COLO668 (cell line): ENCODE measurements at regions not wholly inside any gene's neighbourhood (a gene's known extent, or its start where the extent isn't known, plus 50 kb on each side); places are given as distances from the start of the nearest gene placed in this dataset.

Experiments
- DNase-seq: peaks from one replicate; lab custom pipeline; 2025; ENCODE audit not compliant: unreplicated experiment; lab: John Stamatoyannopoulos, UW

DNA sequence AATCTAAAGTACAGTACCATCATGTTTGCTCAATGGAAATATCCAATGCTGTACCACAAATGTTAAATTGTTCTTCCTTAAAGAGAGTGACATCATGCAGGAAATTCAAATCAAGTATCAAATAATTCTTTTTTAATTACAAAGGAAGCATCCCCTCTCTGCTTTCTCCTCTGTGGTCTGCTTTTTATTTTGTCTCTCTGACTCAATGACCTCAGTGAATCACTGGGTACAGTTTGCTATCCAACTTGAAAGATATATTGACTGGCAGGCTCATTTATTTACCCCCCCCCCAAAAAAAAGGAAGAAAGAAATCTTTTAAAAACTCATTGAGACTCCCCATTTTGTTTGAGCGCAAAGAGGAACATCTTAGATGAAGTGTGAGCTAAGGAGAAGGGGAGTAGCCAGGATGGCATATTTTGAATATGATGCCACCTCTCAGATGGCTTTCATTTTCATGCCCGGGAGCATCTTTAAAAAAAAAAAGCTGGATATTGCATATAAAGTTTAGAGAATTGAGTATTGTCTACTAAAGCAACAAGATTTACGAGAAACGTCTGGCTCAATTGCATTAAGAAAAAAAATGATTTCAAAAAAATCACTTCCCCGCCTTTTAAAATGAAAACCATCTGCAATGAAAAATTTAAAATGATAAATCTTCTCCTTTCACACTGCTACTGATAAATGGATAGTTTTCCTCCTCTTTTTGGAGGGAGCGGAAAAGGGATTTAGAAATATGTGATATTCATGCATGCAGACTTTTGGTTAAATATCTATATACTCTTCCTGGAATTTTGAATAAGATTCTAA is 307.1 kb upstream of the DPH6 start:
- DNase-seq, result no peak

DNA sequence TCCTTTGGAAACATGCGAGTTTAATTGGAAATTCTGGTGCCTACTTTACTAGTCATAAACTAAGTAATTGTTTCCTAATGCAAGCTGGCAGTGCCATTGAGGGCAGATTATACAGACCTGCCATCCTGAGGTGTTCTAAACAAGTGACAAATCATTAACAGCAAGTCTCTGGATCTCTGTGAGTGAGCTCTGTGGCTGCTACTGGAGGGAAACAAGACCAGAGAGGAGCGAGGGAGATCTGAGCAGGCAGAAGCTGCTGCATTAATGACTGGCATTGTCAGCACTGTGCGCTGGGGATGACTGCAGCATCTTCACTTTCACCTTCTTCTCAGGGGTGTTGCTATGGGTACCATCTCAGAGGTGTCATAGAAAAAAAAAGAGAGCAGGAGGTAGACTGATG is 308.4 kb upstream of the DPH6 start:
- no peak for DNase-seq

DNA sequence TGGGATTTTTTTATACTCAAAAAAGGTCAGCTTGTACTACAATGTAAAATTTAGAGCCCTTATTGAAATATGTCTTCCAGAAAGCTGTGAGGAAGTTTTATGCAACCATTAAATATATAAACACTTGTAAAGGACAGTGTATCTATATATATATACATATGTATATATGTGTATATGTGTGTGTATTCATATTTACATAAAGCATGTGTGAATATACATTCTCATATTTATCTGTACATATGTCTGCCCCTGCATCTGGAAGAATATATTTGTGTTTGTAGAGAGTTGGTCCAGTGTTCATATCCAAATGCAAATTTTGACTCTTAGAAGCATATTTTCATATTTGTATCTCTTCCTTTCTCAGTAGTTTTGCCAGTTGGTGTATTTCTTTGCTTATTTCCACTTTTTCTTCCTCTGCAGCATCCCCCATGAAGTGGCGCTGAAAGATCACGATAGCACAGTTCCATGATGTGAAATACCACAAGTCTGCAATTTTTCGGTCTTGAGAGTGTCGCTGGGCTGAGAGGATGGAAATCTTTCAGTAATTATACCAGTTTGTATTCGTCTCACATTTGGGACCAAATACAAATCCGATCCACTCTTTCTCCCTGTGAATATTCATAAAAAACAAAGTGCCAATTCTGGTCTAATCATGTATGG is 311.7 kb upstream of the DPH6 start:
- DNase-seq, result no peak

DNA sequence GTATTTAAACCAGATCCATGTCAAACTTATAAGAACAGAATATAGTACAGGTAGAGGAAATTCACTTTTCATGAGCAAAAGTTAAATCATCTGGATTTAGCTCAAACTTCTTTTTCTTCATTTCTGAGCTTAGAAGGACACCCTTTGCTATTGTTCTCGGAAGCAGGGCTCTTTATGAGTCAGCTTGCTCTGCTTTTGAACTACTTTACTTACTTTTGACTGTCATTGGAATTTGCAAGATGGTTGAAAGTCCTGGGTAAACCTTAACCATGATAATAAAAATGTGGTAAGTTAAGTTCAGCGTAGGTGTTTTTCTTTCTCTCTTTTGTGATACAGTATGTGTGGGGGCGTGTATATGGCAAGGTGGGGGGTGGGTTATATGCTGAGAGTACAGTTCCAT is 312.7 kb upstream of the DPH6 start:
- DNase-seq, result no peak

DNA sequence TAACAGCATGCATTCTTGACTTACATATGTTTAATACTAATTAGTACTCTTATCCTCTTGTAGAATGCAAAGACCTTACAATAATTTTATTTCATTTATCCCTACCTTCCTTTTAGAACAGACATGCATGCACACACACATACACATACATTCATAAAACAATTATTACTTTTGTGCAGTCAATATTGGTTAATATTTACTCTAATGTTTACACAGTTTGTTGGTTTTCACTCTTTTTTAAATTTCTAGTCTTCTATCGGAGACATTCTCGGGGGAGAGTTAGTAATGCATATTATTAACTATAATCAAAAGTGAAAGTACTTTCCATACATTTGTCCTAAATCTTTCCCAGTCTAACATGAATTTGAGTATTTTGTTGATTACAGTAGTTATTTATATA is 317.7 kb upstream of the DPH6 start:
- no peak for DNase-seq

DNA sequence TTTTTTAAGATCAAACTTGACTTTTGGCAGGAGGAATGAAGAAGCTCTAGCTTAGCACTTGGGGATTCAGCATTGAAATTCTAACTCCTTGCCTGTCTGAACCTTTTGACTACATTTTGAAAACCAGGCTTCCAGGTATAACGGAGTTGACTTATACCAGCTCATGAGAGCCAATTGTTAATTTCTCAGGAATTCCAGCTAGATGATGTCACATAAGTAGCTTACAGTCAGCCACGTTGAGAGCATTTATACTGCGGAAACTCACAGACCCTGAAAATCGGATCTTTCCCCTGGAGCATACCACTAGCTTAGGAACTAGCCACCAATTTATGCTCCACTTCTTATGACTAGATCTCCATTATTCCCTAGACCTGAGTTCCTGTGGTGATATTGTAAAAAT is 321.4 kb upstream of the DPH6 start:
- no peak for DNase-seq

DNA sequence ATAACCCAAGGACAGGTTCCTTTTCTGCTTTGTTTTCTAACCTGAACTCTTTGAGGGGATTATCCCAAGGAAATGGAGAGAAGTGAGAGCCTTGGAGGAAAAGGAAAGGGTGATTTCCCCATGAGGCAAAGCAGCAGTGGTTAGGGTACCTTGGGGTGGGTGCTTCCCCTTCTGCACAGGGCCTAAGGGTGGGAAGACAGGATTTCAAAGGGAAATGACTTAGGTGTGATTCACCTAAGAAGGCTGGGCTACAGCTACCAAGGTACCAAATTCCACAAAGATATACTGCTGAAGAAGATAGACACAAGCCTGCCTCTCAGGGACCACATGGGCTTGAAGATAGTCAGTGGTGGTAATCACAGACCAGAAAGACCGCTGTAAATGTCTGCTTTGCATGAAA is 325.3 kb upstream of the DPH6 start:
- no peak for DNase-seq

DNA sequence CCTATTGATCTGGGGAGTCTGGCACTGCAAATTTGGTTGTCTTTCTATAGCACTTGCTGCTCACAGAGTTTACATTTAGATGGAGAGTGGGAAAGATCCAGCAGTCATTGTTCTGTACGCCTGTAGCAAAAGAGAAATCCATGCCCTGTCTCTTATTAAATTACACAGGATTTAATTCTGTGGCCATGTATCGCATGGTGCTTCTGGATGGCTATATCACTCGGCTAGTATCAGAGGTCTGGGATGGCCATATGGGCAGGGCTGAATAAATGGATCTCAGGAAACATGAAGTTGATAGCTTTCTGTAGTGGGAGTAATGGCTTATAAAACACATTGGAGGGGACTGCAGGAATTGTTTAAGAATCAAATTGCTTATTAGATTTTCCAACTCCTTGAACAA is 325.8 kb upstream of the DPH6 start:
- no peak for DNase-seq

DNA sequence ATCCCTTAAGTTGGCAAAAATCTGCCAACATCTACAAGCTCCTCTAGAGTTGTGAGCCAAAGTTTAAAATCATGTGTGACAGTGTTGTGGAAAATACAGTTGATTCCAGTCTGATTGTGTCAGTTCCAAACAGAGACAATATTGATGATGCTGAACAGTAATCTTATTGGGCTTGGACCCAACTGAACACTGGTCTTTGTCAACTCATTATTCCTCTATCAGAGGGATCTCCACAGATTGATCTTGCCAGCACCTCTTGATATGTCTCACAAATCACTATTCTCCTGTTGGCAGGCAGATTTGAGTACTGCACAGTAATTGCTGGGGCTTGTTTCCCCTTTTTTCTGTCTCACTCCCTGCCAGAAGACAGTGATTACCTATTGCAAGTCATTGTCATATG is 326.6 kb upstream of the DPH6 start:
- DNase-seq, result no peak

DNA sequence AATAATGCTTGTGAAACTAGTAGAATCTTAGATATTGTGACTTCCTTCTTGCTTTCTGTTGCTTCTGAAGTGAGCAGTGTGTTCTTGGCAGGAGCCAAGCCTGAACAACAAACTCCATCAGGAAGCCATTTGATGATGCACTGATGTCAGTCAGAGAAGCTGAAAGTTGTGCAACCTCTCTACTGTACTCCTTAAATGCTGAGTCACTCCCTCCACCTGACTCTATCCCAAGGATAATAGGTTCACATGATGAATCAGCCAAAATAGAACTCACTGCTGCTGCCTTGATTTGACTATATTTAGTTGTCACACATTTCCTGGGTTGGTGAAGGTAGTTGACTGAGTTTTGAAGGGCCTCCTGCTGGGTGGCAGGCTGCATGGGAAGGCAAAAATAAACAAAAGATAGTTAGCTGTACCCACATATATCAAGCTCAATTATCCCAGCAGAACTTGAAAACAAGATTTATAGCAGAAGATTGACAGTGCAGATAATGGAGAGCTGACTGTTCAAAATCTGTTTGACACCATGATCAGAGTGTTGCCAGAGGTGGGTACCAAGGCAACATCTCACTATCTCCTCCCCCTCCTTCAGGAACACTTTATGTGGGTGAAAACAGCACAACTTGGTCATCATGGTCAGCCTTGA is 328.4 kb upstream of the DPH6 start:
- peak; percentile 18 for DNase-seq

DNA sequence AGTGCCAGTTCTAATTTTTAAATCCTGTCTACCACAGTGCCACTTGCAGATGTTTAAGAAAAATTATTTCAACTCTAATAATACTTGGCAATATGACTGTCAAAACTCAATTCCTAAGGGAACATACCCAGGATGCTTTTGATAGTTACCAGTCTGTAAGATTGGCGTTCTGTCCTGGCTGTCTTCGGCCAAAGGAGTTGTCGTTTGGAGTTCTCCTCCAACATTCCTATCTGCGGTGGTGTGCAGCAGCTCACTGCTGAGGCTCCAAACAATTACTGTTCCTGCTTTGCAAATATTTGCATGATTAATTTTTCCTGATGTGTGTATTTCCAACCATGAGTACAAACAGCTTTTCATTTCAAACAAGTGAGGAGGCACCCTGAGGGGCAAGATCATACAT is 330.8 kb upstream of the DPH6 start:
- DNase-seq, result no peak

DNA sequence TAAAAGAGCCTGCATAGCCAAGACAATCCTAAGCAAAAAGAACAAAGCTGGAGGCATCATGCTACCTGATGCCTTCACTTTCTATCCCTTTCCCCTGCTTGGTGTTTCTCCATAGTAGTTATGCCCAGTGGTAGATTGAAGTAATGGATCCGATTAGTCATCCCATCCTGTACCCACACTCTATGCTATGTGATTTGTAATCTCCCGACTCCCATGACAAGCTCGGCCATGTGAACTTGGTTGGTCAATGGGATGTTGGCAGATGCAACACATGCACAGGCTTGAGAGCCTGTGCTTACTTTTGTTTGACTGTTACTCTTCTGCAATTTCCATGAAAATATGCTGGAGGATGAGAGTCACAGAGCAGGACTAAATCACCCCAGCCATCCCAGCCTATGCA is 334.9 kb upstream of the DPH6 start:
- no peak for DNase-seq

DNA sequence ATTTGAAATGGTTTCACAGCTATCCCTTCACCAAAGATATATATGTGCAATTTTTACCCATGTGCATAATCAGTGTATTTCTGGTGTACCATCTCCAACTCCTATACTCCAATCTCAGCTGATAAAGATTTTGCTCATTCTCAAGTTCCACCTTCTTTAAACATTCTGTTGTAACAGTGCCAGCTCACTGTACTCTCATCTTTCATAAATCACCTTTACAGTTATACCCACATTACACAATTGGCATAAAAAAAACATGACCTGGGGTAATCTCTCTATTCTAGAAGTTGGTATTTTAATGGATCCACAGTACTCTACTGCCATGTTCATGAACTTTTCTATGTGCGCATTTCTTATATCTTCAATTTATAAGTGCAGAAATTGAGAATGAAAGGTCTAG is 339.9 kb upstream of the DPH6 start:
- no peak for DNase-seq

DNA sequence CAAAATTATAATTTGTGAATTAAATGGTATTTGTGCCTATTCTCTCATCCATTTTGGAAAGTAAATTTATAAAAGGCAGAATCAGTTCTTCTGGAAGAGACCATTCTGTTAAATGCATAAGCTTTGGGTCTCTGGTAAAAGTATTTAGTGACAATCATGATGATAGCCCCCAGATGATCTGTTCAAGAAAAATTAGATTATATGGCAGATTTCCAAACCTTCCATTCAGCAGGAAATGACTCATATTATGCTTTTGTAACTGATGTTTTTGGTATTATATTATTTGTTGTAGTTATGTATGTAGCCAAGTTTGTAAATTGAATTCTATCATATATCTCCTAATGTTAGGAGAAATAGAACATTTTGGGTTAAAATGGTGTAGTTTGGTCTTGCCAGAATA is 340.8 kb upstream of the DPH6 start:
- DNase-seq, result no peak

DNA sequence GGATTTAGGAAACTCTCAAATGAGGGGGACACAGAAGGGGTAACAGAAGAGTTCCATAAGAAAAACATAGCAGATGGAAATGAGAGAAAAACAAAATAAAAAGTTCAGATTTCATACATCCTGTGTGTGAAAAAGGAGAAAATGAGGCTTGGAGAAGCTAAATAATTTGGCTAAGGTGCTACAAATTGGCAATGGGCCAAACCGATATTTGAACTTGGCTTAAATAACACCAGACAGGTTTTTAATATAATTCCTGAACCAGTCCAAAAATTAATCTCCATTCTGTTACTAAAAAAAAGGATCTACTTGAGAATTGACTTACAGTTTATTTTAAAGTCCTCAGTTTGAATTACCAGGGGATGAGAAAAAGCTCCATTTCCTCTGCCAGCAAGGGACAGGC is 342.9 kb upstream of the DPH6 start:
- no peak for DNase-seq

DNA sequence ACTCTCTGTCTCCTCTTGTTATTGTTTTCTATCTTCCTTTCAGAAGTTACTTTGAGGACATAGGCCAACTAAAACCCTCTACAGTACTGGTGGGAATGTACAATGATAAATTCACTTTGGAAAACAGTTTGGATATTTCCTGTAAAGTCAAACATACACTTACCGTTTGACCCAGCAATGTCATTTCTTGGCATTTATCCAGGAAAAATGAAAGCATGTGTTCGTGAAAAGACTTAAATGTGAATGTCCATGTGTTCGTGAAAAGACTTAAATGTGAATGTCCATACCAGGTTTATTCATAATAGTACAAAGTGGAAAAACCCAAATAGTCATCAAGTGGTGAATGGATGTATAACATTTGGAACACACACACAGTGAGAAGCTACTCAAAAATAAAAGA is 361.5 kb upstream of the DPH6 start:
- no peak for DNase-seq

DNA sequence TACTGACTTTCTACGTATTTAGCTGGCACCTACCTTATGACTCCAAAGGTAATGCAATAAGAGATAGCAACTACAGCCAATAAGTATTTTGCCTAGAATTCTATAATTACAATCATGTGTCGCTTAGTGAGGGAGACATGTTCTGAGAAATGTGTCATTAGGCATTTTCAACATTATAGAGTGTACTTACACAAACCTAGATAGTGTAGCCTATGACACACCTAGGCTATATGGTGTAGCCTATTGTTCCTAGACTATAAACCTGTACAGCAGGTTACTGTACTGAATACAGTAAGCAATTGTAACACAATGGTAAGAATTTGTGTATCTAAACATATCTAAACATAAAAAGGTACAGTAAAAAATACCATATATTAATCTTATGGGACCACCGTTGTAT is 363.4 kb upstream of the DPH6 start:
- DNase-seq, result no peak

DNA sequence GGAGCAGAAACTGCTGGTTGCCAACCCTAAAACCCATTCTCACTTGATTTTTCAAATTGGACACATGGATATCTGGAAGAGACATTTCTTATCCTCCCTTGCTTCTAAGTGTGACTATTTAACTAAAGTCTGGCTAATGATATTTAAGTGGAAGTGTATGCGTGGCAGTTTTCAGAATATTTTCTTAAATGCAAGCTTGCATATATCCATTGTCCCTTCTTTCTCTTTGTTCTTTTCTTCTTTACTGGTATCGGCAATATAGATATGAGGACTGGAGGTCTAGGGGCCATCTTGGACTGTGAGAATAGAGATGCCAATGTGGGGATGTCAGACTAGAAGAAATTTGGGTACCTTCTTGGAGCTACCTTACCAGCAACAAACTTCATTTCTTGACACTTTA is 364.3 kb upstream of the DPH6 start:
- DNase-seq, result no peak

DNA sequence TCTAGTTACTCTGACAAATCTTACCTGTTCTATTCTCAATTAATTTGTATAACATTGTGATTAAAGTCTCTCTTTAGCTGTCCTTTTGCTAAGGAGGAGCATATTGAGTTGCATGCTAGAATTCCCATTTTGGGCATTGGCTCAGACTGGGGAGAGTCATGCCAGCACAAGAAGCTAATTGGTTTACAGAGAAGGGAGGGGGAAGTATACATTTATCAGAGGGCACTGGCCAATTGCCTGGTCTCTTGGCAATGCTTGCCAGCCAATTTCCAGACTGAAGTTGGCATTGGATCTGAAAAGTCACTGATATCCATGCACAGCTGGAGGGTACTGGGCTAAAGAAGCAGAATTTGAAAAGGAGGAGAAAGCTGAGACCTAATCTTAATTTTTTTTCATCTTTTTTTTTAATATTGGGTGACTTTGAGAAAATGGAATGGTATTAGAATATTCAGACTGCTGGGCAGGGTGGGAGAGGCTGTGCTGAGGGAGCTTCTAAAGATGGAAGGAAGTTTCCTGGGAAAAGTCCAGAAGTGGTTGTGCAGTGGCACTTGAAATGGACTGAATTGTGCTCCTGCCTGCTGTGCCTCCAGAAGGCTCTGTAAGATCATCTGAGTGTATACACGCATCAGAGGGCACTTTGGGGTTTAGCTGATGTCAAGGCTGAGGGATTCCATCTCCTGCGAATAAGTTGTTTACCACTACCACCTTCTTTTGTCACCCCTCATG is 365.2 kb upstream of the DPH6 start:
- no peak for DNase-seq

DNA sequence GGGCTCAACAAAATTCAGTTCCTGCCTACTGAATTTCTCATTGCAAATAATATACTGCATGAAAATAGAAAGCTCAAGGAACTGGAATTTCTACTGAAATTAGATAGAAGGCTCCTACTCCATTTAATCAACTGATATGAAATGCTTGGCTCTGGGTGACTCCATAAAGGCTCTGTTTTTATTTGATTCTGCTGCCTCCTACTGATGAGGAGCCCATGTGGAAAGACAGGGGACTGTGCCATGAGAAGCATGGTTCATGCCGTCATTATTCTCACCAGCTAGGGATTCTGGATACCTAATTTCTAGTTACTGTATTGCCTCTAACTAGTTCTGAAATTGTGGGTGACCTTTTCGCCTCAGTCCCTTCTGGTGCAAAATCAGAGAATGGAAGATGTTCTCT is 366.2 kb upstream of the DPH6 start:
- DNase-seq, result no peak

DNA sequence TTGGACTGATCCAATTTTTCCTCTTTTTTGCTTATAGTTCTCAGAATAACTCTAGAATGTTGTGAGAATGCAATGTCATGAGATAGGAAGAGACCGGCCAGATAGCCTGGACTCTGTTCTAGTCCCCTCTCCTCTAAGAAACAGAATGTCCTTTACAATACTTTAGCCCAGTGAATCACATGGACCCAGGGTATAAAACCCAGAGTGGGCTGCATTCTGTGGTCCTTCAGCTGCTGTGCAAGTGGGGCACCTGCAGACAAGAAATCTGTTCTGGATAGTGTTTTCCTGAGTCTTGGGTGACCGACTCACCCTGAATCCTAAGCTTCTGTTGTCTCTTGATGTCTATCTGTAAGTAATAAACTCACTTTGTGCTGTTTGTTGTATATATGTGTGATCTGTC is 368.6 kb upstream of the DPH6 start:
- no peak for DNase-seq

DNA sequence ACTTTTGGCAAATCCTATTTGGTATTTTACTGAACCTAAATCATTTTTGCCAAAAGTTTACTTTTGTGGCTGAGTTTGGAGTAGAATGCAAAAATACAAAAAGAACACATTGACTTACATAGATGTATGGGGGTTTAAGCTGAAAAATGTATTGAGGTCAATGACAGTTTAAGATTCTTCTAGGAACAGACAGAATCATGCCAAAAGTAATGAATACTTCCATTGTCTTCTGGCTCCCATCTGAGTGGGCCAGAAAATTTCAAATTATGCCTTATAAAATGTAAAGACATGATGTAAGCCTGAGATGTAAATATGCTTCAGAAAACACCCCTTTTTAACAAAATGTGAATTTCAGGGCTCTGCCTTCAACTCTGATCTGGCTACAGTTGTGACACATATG is 375.1 kb upstream of the DPH6 start:
- DNase-seq, result no peak
